Retinal pigment epithelial cell (primary cell): ENCODE measurements at regions not wholly inside any gene's neighbourhood (a gene's known extent, or its start where the extent isn't known, plus 50 kb on each side); places are given as distances from the start of the nearest gene placed in this dataset.
A peak's percentile ranks its signal among the peaks of the same experiment; 100 is the strongest.

ENCODE experiments used
- DNase-seq: peaks from one replicate; pipeline ENCODE4 v3.0.0-alpha.2; 2010; ENCODE audit warnings: low read depth
- H3K4me3 ChIP-seq: 2 replicates; pipeline ENCODE4 v1.5.1; 2011; ENCODE audit warnings: mild to moderate bottlenecking, low read length, control low read depth, moderate library complexity
- CTCF ChIP-seq: conservative IDR thresholded peaks from 2 replicates; pipeline ENCODE4 v1.5.1; 2011; ENCODE audit warnings: low read depth, low read length, control low read depth, inconsistent platforms

GRCh38 chr4:10760086-10760485, 75.5 kb upstream of the CLNK start:
- no peak for DNase-seq
- no peak for TF ChIP-seq CTCF
- no peak overlapping the region for H3K4me3 ChIP-seq

GRCh38 chr4:10758906-10759305, 74.3 kb upstream of the CLNK start:
- DNase-seq, result no peak
- H3K4me3 ChIP-seq, result no peak overlapping the region
- TF ChIP-seq CTCF, result no peak

- no peak overlapping the region for H3K4me3 ChIP-seq
- peak; percentile 11 for DNase-seq
- TF ChIP-seq CTCF, result no peak
Observed at GRCh38 chr4:10753856-10754402, 69.4 kb upstream of the CLNK start.

- DNase-seq, result no peak
- no peak for TF ChIP-seq CTCF
- no peak overlapping the region for H3K4me3 ChIP-seq
Observed at GRCh38 chr4:10753336-10753735, 68.8 kb upstream of the CLNK start.

GRCh38 chr4:10750714-10751113, 66.1 kb upstream of the CLNK start:
- DNase-seq, result no peak
- no peak for TF ChIP-seq CTCF
- no peak overlapping the region for H3K4me3 ChIP-seq

GRCh38 chr4:10747186-10747585, 62.6 kb upstream of the CLNK start:
- TF ChIP-seq CTCF, result no peak
- no peak overlapping the region for H3K4me3 ChIP-seq
- no peak for DNase-seq

- TF ChIP-seq CTCF, result no peak
- no peak for DNase-seq
- no peak overlapping the region for H3K4me3 ChIP-seq
Observed at GRCh38 chr4:10746371-10747171, 62.0 kb upstream of the CLNK start.
